Liver (tissue), 3 donors: ENCODE measurements at regions not wholly inside any gene's neighbourhood (a gene's known extent, or its start where the extent isn't known, plus 50 kb on each side); places are given as distances from the start of the nearest gene placed in this dataset.

ENCODE experiments used
- CTCF ChIP-seq: fragments of 150-350 bp; IDR thresholded peaks from 2 replicates; pipeline ENCODE4 v1.5.1; 2017; ENCODE audit warnings: improper control_type of control experiment, low read depth, low read length; ENCODE audit not compliant: missing input control
- JUND ChIP-seq, 2 donors: IDR thresholded peaks; 2 replicates each; pipeline ENCODE4 v1.6.1; 2016; ENCODE audit warnings: antibody characterized with exemption in 2 of 2
- RXRA ChIP-seq, 2 donors: IDR thresholded peaks; 2 replicates each; pipeline ENCODE4 v1.6.1; 2017 to 2018; ENCODE audit warnings: antibody characterized with exemption in 2 of 2, mild to moderate bottlenecking in 1 of 2
- SP1 ChIP-seq: IDR thresholded peaks from 2 replicates; pipeline ENCODE4 v1.6.1; 2018; ENCODE audit warnings: antibody characterized with exemption, mild to moderate bottlenecking
- ZBTB33 ChIP-seq: IDR thresholded peaks from 2 replicates; pipeline ENCODE4 v1.6.1; 2016; ENCODE audit warnings: antibody characterized with exemption
- TF ChIP-seq, protein P1 (sequence below): IDR thresholded peaks from 2 replicates; pipeline ENCODE4 v1.6.1; 2016; ENCODE audit warnings: antibody characterized with exemption, mild to moderate bottlenecking
- donor health status: healthy.
- donor health status: healthy.

DNA sequence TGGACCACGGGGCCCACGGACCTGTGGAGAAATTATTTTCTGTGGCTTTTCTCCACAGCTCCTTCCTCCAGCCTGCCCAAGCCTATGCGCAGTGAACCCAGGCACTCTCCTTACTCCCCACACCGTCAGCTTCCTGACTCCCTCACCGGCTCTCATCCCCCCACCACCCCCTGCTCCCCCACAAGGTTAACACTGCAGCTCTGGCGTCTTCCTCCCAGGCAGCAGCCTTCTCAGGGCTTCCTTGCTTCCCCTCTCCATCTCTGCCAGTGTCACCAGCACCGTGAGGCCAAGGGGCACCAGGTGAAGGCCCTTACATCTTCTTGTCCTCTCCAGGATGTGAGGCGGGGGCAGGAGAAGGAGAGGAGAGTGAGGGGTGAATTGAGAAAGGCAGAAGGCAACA, 168.3 kb upstream of the TLE3 start:
- TF ChIP-seq CTCF = no peak
- no peak for TF ChIP-seq SP1
- TF ChIP-seq RXRA (IDR thresholded peaks at IDR 0.05) = no peak
- TF ChIP-seq JUND (IDR thresholded peaks at IDR 0.05) = no peak
- TF ChIP-seq ZBTB33 = no peak
- TF ChIP-seq, protein P1, sequence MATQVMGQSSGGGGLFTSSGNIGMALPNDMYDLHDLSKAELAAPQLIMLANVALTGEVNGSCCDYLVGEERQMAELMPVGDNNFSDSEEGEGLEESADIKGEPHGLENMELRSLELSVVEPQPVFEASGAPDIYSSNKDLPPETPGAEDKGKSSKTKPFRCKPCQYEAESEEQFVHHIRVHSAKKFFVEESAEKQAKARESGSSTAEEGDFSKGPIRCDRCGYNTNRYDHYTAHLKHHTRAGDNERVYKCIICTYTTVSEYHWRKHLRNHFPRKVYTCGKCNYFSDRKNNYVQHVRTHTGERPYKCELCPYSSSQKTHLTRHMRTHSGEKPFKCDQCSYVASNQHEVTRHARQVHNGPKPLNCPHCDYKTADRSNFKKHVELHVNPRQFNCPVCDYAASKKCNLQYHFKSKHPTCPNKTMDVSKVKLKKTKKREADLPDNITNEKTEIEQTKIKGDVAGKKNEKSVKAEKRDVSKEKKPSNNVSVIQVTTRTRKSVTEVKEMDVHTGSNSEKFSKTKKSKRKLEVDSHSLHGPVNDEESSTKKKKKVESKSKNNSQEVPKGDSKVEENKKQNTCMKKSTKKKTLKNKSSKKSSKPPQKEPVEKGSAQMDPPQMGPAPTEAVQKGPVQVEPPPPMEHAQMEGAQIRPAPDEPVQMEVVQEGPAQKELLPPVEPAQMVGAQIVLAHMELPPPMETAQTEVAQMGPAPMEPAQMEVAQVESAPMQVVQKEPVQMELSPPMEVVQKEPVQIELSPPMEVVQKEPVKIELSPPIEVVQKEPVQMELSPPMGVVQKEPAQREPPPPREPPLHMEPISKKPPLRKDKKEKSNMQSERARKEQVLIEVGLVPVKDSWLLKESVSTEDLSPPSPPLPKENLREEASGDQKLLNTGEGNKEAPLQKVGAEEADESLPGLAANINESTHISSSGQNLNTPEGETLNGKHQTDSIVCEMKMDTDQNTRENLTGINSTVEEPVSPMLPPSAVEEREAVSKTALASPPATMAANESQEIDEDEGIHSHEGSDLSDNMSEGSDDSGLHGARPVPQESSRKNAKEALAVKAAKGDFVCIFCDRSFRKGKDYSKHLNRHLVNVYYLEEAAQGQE = no peak
